T-cell (primary cell): ENCODE measurements at regions not wholly inside any gene's neighbourhood (a gene's known extent, or its start where the extent isn't known, plus 50 kb on each side); places are given as distances from the start of the nearest gene placed in this dataset.
"Not testable (repeated sequence)": the region's sequence is repeated elsewhere in the genome, so short reads cannot be mapped to it uniquely, and the experiment has no call there.

Experiments used
- ATAC-seq, 4 experiments: fragments of 200-7000 bp in 3 of 4; fragments of 150-1000 bp in 1 of 4; cut with Tn5 transposase; replicated peaks in 1 of 4; 1 replicate in 3 of 4; 2 replicates in 1 of 4; pipeline ENCODE4 v1.10.0; 2021; ENCODE audit warnings: moderate library complexity in 3 of 4, mild to moderate bottlenecking in 2 of 4, moderate number of reproducible peaks in 1 of 4
- CTCF ChIA-PET, 2 donors: fragments of 300-600 bp; sonication (Branson Sonifier 250); formaldehyde crosslinking; loops; one replicate each; lab custom pipeline; 2022; ENCODE audit warnings: antibody characterized with exemption in 2 of 2; lab: Charles Lee
- POLR2A ChIA-PET, 2 donors: fragments of 300-600 bp; sonication (Branson Sonifier 250); formaldehyde crosslinking; loops; one replicate each; lab custom pipeline; 2022; ENCODE audit warnings: antibody characterized with exemption in 2 of 2; lab: Charles Lee
- DNase-seq, 35 experiments: peaks; one replicate each; pipeline versions ENCODE4 v3.0.0 to v3.0.0-alpha.2; 2013 to 2023
- H3K27ac ChIP-seq: one replicate; pipeline ENCODE4 v1.5.1; 2013; ENCODE audit warnings: low read length
- H3K27me3 ChIP-seq, 2 experiments: replicated peaks in 1 of 2; 1 replicate in 1 of 2; 2 replicates in 1 of 2; pipeline versions ENCODE4 v1.6.1 to v1.7.0; 2013; ENCODE audit warnings: low read length in 1 of 2, mixed read lengths in 1 of 2; ENCODE audit not compliant: control insufficient read depth in 2 of 2, insufficient read depth in 2 of 2; ENCODE audit errors: extremely low read depth in 1 of 2
- H3K36me3 ChIP-seq, 2 donors: 1 replicate in 1 of 2; 2 replicates in 1 of 2; pipeline versions ENCODE4 v1.6.1 to v1.7.0; 2013; ENCODE audit warnings: low read length in 1 of 2; ENCODE audit not compliant: control insufficient read depth in 2 of 2, insufficient read depth in 1 of 2; ENCODE audit errors: extremely low read depth in 1 of 2
- H3K4me1 ChIP-seq, 2 experiments: 1 replicate in 1 of 2; 2 replicates in 1 of 2; pipeline versions ENCODE4 v1.6.1 to v1.7.0; 2013; ENCODE audit warnings: low read length in 2 of 2, mixed read lengths in 1 of 2; ENCODE audit not compliant: insufficient read depth in 2 of 2, control insufficient read depth in 1 of 2; ENCODE audit errors: extremely low read depth in 1 of 2
- H3K4me3 ChIP-seq, 2 donors: 1 replicate in 1 of 2; 2 replicates in 1 of 2; pipeline versions ENCODE4 v1.5.1 to v1.7.0; 2013; ENCODE audit warnings: mild to moderate bottlenecking in 2 of 2, low read length in 1 of 2, moderate library complexity in 1 of 2; ENCODE audit not compliant: control insufficient read depth in 1 of 2; ENCODE audit errors: extremely low read depth in 1 of 2
- H3K9me3 ChIP-seq: 2 replicates; pipeline ENCODE4 v1.7.0; 2013
- H3K27ac Mint-ChIP-seq, 2 donors: one replicate each; pipeline ENCODE4 v1.8.0; 2020 to 2021; ENCODE audit warnings: mild to moderate bottlenecking in 2 of 2, mixed read lengths in 2 of 2
- H3K27me3 Mint-ChIP-seq, 2 donors: one replicate each; pipeline ENCODE4 v1.8.0; 2021 to 2022; ENCODE audit warnings: mixed read lengths in 2 of 2
- H3K36me3 Mint-ChIP-seq: one replicate; pipeline ENCODE4 v1.8.0; 2021; ENCODE audit warnings: mixed read lengths
- H3K4me1 Mint-ChIP-seq, 3 donors: one replicate each; pipeline ENCODE4 v1.8.0; 2020 to 2022; ENCODE audit warnings: mixed read lengths in 3 of 3, mild to moderate bottlenecking in 1 of 3
- H3K4me3 Mint-ChIP-seq, 3 donors: one replicate each; pipeline ENCODE4 v1.8.0; 2020 to 2022; ENCODE audit warnings: mild to moderate bottlenecking in 3 of 3, mixed read lengths in 3 of 3, moderate library complexity in 3 of 3
- H3K9me3 Mint-ChIP-seq, 3 donors: one replicate each; pipeline ENCODE4 v1.8.0; 2020 to 2022; ENCODE audit warnings: mixed read lengths in 3 of 3
- WGBS: methylation state at CpG from one replicate; pipeline ENCODE4 v1.1.5; 2013; ENCODE audit warnings: missing lambda C conversion rate; ENCODE audit not compliant: insufficient coverage; 5-methylcytosine and 5-hydroxymethylcytosine counted together

DNA sequence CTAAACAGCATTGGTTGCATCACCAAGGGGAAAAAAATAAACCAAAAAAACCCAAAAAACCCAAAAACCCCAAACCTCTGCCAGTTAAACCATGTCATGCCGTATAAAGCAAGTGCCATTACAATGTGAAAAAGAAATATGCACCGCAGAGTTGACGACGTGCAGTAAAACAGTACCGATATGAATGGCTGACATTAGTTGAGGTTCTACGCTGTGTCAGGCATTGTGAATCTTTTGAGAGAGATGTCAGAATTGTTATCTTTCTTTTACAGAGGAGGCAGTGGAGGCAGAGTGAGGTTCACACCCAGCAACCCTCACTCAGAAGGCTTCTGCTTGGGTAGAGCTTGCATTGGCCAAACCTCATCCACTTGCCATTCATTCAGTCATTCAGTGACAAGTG, 306.5 kb upstream of the PLGLB2 start:
- H3K9me3 Mint-ChIP-seq, DNase-seq, H3K27ac ChIP-seq, H3K36me3 Mint-ChIP-seq, POLR2A ChIA-PET, H3K9me3 ChIP-seq, H3K4me3 Mint-ChIP-seq, H3K4me1 ChIP-seq, H3K27ac Mint-ChIP-seq, H3K27me3 ChIP-seq, H3K27me3 Mint-ChIP-seq, ATAC-seq, H3K36me3 ChIP-seq, H3K4me3 ChIP-seq, CTCF ChIA-PET: not testable (repeated sequence)
- H3K4me1 Mint-ChIP-seq: peaks cover 0 to 29% (median 0%) of the 10 kb centered on the region in 3 donors
- no CpG with 5 or more reads among the region's 6 CpGs for WGBS

DNA sequence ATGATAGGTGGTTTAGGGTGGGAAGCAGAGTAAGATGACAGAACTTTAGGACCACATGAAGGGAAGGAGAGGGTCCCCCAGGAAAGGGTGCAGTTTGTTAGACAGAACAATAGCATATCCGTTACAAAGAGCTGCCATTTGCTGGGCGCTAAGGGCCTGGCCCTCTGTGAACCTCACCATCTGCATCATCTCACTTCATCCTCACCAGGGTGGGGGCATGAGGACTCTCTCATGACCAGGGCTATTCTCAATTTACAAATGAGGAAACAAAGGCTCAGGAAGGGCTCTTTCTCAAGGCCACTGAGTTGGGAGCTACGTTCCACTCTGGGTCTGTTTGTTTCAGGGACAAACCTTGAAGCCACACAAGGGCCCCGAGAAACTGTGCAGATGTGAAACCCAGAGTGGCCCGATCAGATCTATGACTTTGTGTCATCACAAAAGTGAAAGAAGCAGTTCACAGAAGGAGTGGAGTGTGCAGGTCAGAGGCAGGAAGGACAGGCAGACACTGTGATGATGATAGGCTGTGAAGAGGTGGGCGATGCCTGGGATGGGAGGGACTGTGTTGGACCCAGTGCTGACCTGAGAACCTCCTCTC, 304.8 kb upstream of the PLGLB2 start:
- H3K9me3 Mint-ChIP-seq, H3K27me3 ChIP-seq, H3K4me1 ChIP-seq, H3K9me3 ChIP-seq, POLR2A ChIA-PET, H3K4me3 Mint-ChIP-seq, CTCF ChIA-PET, DNase-seq, H3K36me3 Mint-ChIP-seq, H3K36me3 ChIP-seq, H3K27me3 Mint-ChIP-seq, H3K4me3 ChIP-seq: not testable (repeated sequence)
- peak overlapping the region; percentile 53 for H3K27ac ChIP-seq
- Mint-ChIP-seq H3K4me1 (peaks cover 0 to 29% (median 0%) of the 10 kb centered on the region in 3 donors), H3K27ac (peak overlapping the region in 1 of 2 donors; percentile 66)
- no CpG with 5 or more reads among the region's 6 CpGs for WGBS
- peak; percentile 37 to 54 (median 44) for ATAC-seq

DNA sequence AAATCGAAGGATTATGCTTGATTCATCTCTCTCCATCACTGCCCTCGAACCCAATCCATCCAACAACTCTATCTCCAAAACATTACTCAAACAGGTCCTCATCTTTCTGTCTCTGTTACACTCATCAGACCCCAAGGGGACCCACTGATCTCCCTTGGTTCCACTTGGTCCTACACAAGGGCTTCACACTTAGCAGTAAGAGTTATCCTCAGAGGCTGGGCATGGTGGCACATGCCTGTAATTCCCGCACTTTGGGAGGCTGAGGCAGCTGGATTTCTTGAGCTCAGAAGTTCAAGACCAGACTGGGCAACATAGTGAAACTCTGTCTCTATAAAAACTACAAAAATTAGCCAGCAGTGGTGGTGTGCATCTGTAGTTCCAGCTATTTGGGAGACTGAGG, 302.9 kb upstream of the PLGLB2 start:
- DNase-seq, H3K9me3 ChIP-seq, H3K9me3 Mint-ChIP-seq, H3K27me3 ChIP-seq, H3K36me3 Mint-ChIP-seq, H3K36me3 ChIP-seq, POLR2A ChIA-PET, H3K4me3 ChIP-seq, H3K27me3 Mint-ChIP-seq, H3K27ac ChIP-seq, H3K4me3 Mint-ChIP-seq, H3K27ac Mint-ChIP-seq, ATAC-seq, H3K4me1 ChIP-seq: not testable (repeated sequence)
- WGBS: no CpG with 5 or more reads among the region's 3 CpGs
- CTCF ChIA-PET: interaction anchor here in 1 of 2 donors (0.6 kb wide), 1 partner anchor 756 kb away, joined by 4 read pairs; no protein-coding TSS in a partner anchor
- H3K4me1 Mint-ChIP-seq: peaks cover 0 to 29% (median 0%) of the 10 kb centered on the region in 3 donors

DNA sequence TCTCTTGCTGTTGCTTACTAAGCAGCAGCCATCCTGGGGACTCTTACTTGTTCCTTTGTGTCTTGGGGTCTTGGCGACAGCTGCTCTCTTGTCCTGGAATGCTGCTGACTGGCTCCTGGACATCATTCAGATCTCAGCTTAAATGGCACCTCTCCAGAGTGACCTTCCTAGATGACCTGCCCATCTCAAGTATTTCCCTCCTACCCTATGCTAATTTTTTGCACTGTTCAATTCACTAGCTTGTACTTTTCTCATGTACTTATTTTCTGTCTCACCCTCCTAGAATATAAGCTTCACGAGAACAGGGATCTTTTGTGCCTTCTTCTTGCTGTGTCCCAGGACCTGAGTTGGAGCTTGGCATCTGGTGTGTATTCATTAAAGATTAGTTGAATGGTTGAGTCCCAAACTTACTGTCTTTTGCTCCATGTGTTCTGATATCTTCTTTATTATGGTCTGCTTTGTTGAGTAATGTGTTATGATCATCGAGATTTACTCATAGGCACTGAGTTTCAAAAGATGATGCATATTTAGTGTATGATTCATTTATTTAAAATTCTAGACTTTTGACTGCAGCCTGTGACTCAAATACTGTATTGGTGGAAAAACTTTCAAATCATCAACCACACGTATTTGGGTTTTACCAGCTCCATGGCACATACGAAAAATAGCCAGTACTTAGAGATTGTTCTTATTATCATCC, 302.1 kb upstream of the PLGLB2 start:
- H3K4me3 Mint-ChIP-seq, H3K36me3 ChIP-seq, H3K4me3 ChIP-seq, H3K27me3 Mint-ChIP-seq, H3K27ac ChIP-seq, DNase-seq, H3K9me3 Mint-ChIP-seq, H3K4me1 ChIP-seq, H3K27me3 ChIP-seq, H3K36me3 Mint-ChIP-seq, H3K9me3 ChIP-seq, CTCF ChIA-PET: not testable (repeated sequence)
- peak in 1 of 4 experiments; percentile 19 for ATAC-seq
- no CpG with 5 or more reads among the region's 5 CpGs for WGBS
- Mint-ChIP-seq H3K27ac (peak overlapping the region in 1 of 2 donors; percentile 70), H3K4me1 (peaks cover 0 to 29% (median 0%) of the 10 kb centered on the region in 3 donors)
- POLR2A ChIA-PET: interaction anchor here in 1 of 2 donors (0.7 kb wide), 1 partner anchor 1306 kb away, joined by 7 read pairs; no protein-coding TSS in a partner anchor

DNA sequence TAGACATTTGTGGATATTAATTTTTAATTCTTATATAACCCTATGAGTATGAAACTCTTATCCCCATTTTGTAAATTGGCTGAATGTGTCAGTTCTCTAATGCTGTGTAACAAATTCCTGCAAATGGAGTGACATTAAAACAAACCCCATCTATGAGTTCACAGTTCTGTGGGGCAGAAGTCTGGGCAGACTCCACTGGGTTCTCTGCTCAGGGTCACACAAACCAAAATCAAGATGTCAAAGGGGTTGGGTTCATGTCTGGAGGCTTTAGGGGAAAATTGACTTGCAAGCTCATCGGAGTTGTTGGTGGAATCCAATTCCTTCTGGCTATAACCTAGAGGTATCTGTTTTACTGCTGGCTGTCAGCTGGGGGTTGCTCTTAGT, 301.6 kb upstream of the PLGLB2 start:
- POLR2A ChIA-PET, H3K4me3 Mint-ChIP-seq, H3K4me3 ChIP-seq, H3K36me3 Mint-ChIP-seq, CTCF ChIA-PET, H3K27me3 Mint-ChIP-seq, H3K27me3 ChIP-seq, DNase-seq, H3K9me3 ChIP-seq, H3K36me3 ChIP-seq, H3K4me1 ChIP-seq, H3K27ac Mint-ChIP-seq, H3K27ac ChIP-seq, H3K9me3 Mint-ChIP-seq, ATAC-seq: not testable (repeated sequence)
- peaks cover 0 to 26% (median 0%) of the 10 kb centered on the region in 3 donors for H3K4me1 Mint-ChIP-seq
- WGBS: no CpG with 5 or more reads among the region's 1 CpG

DNA sequence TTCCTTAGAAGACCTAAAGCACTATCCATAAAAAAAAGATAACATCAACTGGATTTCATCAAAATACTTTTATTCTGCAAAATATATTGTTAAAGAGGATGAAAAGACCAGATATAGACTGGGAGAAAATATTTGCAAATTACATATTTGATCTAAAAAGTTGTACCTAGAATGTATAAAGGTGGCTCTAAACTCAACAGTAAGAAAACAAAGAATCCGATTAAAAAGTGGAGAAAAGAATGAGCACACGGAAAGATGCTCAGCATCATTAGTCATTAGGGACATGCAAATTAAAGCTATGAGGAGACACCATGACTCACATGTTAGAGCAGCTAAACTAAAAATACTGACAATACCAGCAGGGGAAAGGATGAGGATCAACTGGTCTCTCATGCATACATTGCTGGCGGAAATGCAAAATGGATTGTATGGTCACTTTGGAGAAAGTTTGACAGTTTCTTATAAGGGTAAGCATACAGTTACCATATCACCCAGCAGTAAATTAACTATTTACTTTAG, 298.4 kb upstream of the PLGLB2 start:
- H3K27me3 Mint-ChIP-seq, H3K4me3 Mint-ChIP-seq, H3K36me3 ChIP-seq, POLR2A ChIA-PET, H3K27ac ChIP-seq, DNase-seq, H3K27ac Mint-ChIP-seq, ATAC-seq, CTCF ChIA-PET, H3K4me3 ChIP-seq, H3K27me3 ChIP-seq, H3K9me3 Mint-ChIP-seq, H3K9me3 ChIP-seq, H3K4me1 ChIP-seq, H3K36me3 Mint-ChIP-seq: not testable (repeated sequence)
- H3K4me1 Mint-ChIP-seq: peaks cover 0 to 23% (median 0%) of the 10 kb centered on the region in 3 donors
- no CpG with 5 or more reads among the region's 3 CpGs for WGBS
